Uterus (tissue), 2 donors: ENCODE measurements at regions not wholly inside any gene's neighbourhood (a gene's known extent, or its start where the extent isn't known, plus 50 kb on each side); places are given as distances from the start of the nearest gene placed in this dataset.
"Not testable (repeated sequence)": the region's sequence is repeated elsewhere in the genome, so short reads cannot be mapped to it uniquely, and the experiment has no call there.

Experiments
- CTCF ChIP-seq, 4 experiments: fragments of 200-600 bp in 2 of 4; fragments of 450-650 bp in 2 of 4; sonication (generic) in 2 of 4; IDR thresholded peaks; one replicate each; pipeline ENCODE4 v1.5.1; 2016 to 2019; ENCODE audit warnings: antibody characterized with exemption in 4 of 4, mild to moderate bottlenecking in 2 of 4, moderate library complexity in 1 of 4
- POLR2A ChIP-seq, 2 donors: fragments of 450-650 bp; IDR thresholded peaks; one replicate each; pipeline ENCODE4 v1.6.1; 2016; ENCODE audit warnings: antibody characterized with exemption in 2 of 2, mild to moderate bottlenecking in 1 of 2, moderate library complexity in 1 of 2

- not testable (repeated sequence) for TF ChIP-seq CTCF, POLR2A (IDR thresholded peaks at IDR 0.05)
Measured at GRCh38 chr3:35296944-35297343, 342.4 kb upstream of the ARPP21 start.
